GM12878 (cell line): ENCODE measurements at regions not wholly inside any gene's neighbourhood (a gene's known extent, or its start where the extent isn't known, plus 50 kb on each side); places are given as distances from the start of the nearest gene placed in this dataset.

Source experiments
- ATAC-seq: fragments of 200-7000 bp; cut with Tn5 transposase; 3 replicates; pipeline ENCODE4 v1.9.1; 2020; ENCODE audit warnings: mild to moderate bottlenecking, moderate library complexity
- BruUV-seq: library from RNA; stranded (reverse); fragments of 400-500 nt; replicated peaks from 2 replicates; lab custom pipeline; 2021; lab: Mats Ljungman, UMichigan
- CTCF ChIA-PET: fragments of 300-600 bp; sonication (Branson Sonifier 250); formaldehyde crosslinking; extraction: SDS; loops from one replicate; lab custom pipeline; 2021; ENCODE audit warnings: inconsistent platforms; lab: Yijun Ruan, JAX
- POLR2A ChIA-PET: fragments of 350-600 bp; formaldehyde crosslinking; extraction: SDS; loops from one replicate; lab custom pipeline; 2021; ENCODE audit warnings: inconsistent platforms; lab: Charles Lee
- RAD21 ChIA-PET: fragments of 300-600 bp; sonication (Branson Sonifier 250); formaldehyde crosslinking; loops from one replicate; lab custom pipeline; 2023; ENCODE audit warnings: antibody characterized with exemption; ENCODE audit not compliant: unreplicated experiment; lab: Charles Lee
- SMC1A ChIA-PET: fragments of 300-600 bp; sonication (Branson Sonifier 250); formaldehyde crosslinking; loops from one replicate; lab custom pipeline; 2023; ENCODE audit not compliant: unreplicated experiment, uncharacterized antibody; lab: Charles Lee
- DNase-seq: peaks from one replicate; pipeline ENCODE4 v3.0.0-alpha.2; 2011; ENCODE audit warnings: low read depth, low spot score
- FAIRE-seq: peaks from 3 replicates; lab custom pipeline; 2011; peaks lifted over from hg19 to GRCh38; lab: Jason Lieb, UNC
- H2AFZ ChIP-seq: 2 replicates; pipeline ENCODE4 v1.6.0; 2011; ENCODE audit warnings: low read depth, low read length, control low read depth; ENCODE audit not compliant: control insufficient read depth
- H3K27ac ChIP-seq: 2 replicates; pipeline ENCODE4 v1.5.1; 2011; ENCODE audit warnings: control low read depth; ENCODE audit not compliant: control insufficient read depth, insufficient read depth
- H3K27me3 ChIP-seq, 2 experiments: replicated peaks in 1 of 2; 2 replicates each; pipeline versions ENCODE4 v1.6.0 to v1.6.1; 2011; ENCODE audit warnings: low read length in 1 of 2; ENCODE audit not compliant: control insufficient read depth in 2 of 2, insufficient read depth in 2 of 2
- H3K36me3 ChIP-seq, 2 experiments: 2 replicates each; pipeline ENCODE4 v1.5.1; 2011; ENCODE audit warnings: low read length in 1 of 2; ENCODE audit not compliant: control insufficient read depth in 2 of 2, insufficient read depth in 2 of 2
- H3K4me1 ChIP-seq: 2 replicates; pipeline ENCODE4 v1.6.1; 2011; ENCODE audit warnings: mild to moderate bottlenecking, low read length, moderate library complexity, mixed read lengths; ENCODE audit not compliant: control insufficient read depth, insufficient read depth
- H3K4me2 ChIP-seq: 2 replicates; pipeline ENCODE4 v1.6.0; 2011; ENCODE audit warnings: control low read depth; ENCODE audit not compliant: control insufficient read depth, insufficient read depth
- H3K4me3 ChIP-seq: fragments of 200-600 bp; sonication (generic); 2 replicates; pipeline ENCODE4 v1.5.1; 2016
- H3K79me2 ChIP-seq: 2 replicates; pipeline ENCODE4 v1.6.0; 2011; ENCODE audit warnings: low read length; ENCODE audit not compliant: control insufficient read depth, insufficient read depth
- H3K9ac ChIP-seq: 2 replicates; pipeline ENCODE4 v1.8.0; 2011; ENCODE audit warnings: low read length, control low read depth, mixed read lengths; ENCODE audit not compliant: control insufficient read depth, insufficient read depth
- H3K9me3 ChIP-seq: replicated peaks from 3 replicates; pipeline ENCODE4 v1.5.1; 2011; ENCODE audit warnings: mild to moderate bottlenecking, low read length; ENCODE audit not compliant: control insufficient read depth, insufficient read depth
- H4K20me1 ChIP-seq: 2 replicates; pipeline ENCODE4 v1.6.0; 2011; ENCODE audit not compliant: control insufficient read depth, insufficient read depth
- BACH1 ChIP-seq: fragments of 450-650 bp; IDR thresholded peaks from 2 replicates; pipeline ENCODE4 v1.6.1; 2017; ENCODE audit warnings: mild to moderate bottlenecking, borderline replicate concordance
- CREB1 ChIP-seq: IDR thresholded peaks from 2 replicates; pipeline ENCODE4 v1.6.1; 2012; ENCODE audit warnings: low read depth, mild to moderate bottlenecking, inconsistent platforms
- FOS ChIP-seq: IDR thresholded peaks from 3 replicates; pipeline ENCODE4 v1.6.1; 2011; ENCODE audit warnings: borderline replicate concordance; ENCODE audit not compliant: insufficient read length; ENCODE audit errors: extremely low read depth
- GATAD2B ChIP-seq: fragments of 450-650 bp; conservative IDR thresholded peaks from 2 replicates; pipeline ENCODE4 v1.6.1; 2017; ENCODE audit warnings: low read depth, mild to moderate bottlenecking, moderate library complexity
- HDGF ChIP-seq: fragments of 450-650 bp; IDR thresholded peaks from 2 replicates; pipeline ENCODE4 v1.6.1; 2016; ENCODE audit warnings: antibody characterized with exemption
- HSF1 ChIP-seq: fragments of 150-350 bp; IDR thresholded peaks from 2 replicates; pipeline ENCODE4 v1.6.1; 2014; ENCODE audit warnings: mild to moderate bottlenecking, low read depth, low read length
- NFYA ChIP-seq: IDR thresholded peaks from 2 replicates; pipeline ENCODE4 v1.6.1; 2011; ENCODE audit warnings: low read depth, mild to moderate bottlenecking, low read length, improper control_type of control experiment, borderline replicate concordance
- SMARCA5 ChIP-seq: fragments of 450-650 bp; IDR thresholded peaks from 2 replicates; pipeline ENCODE4 v1.6.1; 2017; ENCODE audit warnings: mild to moderate bottlenecking
- YBX1 ChIP-seq: fragments of 450-650 bp; IDR thresholded peaks from 2 replicates; pipeline ENCODE4 v1.6.1; 2016; ENCODE audit warnings: antibody characterized with exemption
- YY1 ChIP-seq: IDR thresholded peaks from 2 replicates; pipeline ENCODE4 v1.6.1; 2011; ENCODE audit warnings: low read depth, mild to moderate bottlenecking, low read length
- ZNF384 ChIP-seq: IDR thresholded peaks from 2 replicates; pipeline ENCODE4 v1.6.1; 2012; ENCODE audit warnings: low read depth, mild to moderate bottlenecking, low read length, improper control_type of control experiment, borderline replicate concordance
- WGBS: methylation state at CpG from one replicate; pipeline ENCODE4 v1.1.6; 2016; ENCODE audit warnings: low lambda C conversion rate; ENCODE audit not compliant: insufficient replicate concordance, insufficient coverage; ENCODE audit errors: missing lambda C conversion rate; 5-methylcytosine and 5-hydroxymethylcytosine counted together
- in situ Hi-C: fragments of 300-500 bp; cut with MboI; formaldehyde crosslinking; loops from 9 replicates; pipeline ENCODE4 v1.14.3; 2018; ENCODE audit warnings: mixed read lengths
- intact Hi-C: fragments of 100-400 bp; cut with micrococcal nuclease; formaldehyde crosslinking; loops from one replicate; pipeline ENCODE4 v1.14.2; 2022; ENCODE audit not compliant: unreplicated experiment
- TF ChIP-seq, protein P1 (sequence below): IDR thresholded peaks from 2 replicates; pipeline ENCODE4 v1.6.1; 2012; ENCODE audit warnings: low read depth, low read length, improper control_type of control experiment
- TF ChIP-seq, protein P2 (sequence below): fragments of 450-650 bp; IDR thresholded peaks from 2 replicates; pipeline ENCODE4 v1.6.1; 2017; ENCODE audit warnings: mild to moderate bottlenecking, moderate library complexity

DNA sequence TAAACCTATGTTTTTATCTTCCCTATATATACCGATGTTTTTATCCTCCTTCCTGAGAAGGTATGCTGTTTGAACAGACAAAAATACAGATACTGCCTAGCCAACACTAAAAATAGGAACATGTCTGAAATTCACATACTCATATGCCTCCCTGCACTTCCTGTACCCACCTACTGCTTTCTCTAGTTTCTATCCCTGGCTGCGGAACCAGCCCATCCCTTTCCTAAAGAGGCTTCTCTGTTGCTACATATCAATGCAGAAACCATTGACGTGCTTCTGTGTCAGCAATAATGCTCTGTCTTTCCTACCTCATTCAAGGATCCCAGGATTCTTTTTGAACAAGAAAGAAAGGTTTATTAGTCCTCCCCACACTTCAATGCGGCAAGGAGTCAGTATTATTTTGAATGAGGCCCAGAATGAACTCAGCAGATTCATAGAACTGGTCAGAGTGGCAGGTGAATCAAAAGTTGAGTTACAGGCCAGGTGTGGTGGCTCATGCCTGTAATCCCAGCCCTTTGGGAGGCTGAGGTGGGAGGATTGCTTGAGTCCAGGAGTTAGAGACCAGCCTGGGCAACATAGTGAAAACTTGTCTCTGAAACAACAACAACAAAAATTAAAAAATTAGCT, 67.8 kb upstream of the NAP1L1 start:
- in situ Hi-C loops (no loop called here), intact Hi-C loops (loop anchor here (10.0 kb wide), 2 partner anchors 403 to 817 kb away; partner anchors contain the start of genes CAPS2, GLIPR1L1 and OSBPL8)
- ChIA-PET SMC1A (interaction anchor here (1.3 kb wide), 1 partner anchor 49 kb away, joined by 3 read pairs; no protein-coding TSS in a partner anchor), POLR2A (interaction anchor here (0.5 to 0.6 kb wide), 2 partner anchors 69 to 485 kb away, joined by 4 to 7 read pairs; no protein-coding TSS in a partner anchor), CTCF (no interaction called here), RAD21 (interaction anchor here (2.4 kb wide), 1 partner anchor 8 kb away, joined by 7 read pairs; no protein-coding TSS in a partner anchor)
- no peak overlapping the region for H3K27ac ChIP-seq
- no peak overlapping the region for H3K9ac ChIP-seq
- FAIRE-seq = no peak
- WGBS = 12% methylated on average over 4 of the region's 4 CpGs
- H3K9me3 ChIP-seq = peaks cover 3% of the 10 kb centered on the region; the same call in 2 of the 3 replicates
- H3K4me3 ChIP-seq = no peak overlapping the region; the same call in 1 of the 2 replicates
- H3K79me2 ChIP-seq = no peaks in the 10 kb centered on the region
- peak; percentile 91 for ATAC-seq
- no peaks in the 10 kb centered on the region for H3K36me3 ChIP-seq
- peak overlapping the region; percentile 5 for H3K4me2 ChIP-seq
- no peaks in the 10 kb centered on the region for H4K20me1 ChIP-seq
- no TSS peak for BruUV-seq
- no peaks in the 10 kb centered on the region for H3K27me3 ChIP-seq
- peak; percentile 49 for DNase-seq
- peaks cover 4% of the 10 kb centered on the region; the same call in 1 of the 2 replicates for H3K4me1 ChIP-seq
- peak overlapping the region; percentile 21; the same call in 1 of the 2 replicates for H2AFZ ChIP-seq
- TF ChIP-seq BACH1 (no peak), YY1 (no peak), HDGF (no peak), HSF1 (no peak), SMARCA5 (no peak), ZNF384 (no peak), NFYA (no peak), YBX1 (no peak), FOS (no peak), GATAD2B (no peak), CREB1 (no peak)
- TF ChIP-seq, protein P1, sequence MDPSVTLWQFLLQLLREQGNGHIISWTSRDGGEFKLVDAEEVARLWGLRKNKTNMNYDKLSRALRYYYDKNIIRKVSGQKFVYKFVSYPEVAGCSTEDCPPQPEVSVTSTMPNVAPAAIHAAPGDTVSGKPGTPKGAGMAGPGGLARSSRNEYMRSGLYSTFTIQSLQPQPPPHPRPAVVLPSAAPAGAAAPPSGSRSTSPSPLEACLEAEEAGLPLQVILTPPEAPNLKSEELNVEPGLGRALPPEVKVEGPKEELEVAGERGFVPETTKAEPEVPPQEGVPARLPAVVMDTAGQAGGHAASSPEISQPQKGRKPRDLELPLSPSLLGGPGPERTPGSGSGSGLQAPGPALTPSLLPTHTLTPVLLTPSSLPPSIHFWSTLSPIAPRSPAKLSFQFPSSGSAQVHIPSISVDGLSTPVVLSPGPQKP = no peak
- TF ChIP-seq, protein P2, sequence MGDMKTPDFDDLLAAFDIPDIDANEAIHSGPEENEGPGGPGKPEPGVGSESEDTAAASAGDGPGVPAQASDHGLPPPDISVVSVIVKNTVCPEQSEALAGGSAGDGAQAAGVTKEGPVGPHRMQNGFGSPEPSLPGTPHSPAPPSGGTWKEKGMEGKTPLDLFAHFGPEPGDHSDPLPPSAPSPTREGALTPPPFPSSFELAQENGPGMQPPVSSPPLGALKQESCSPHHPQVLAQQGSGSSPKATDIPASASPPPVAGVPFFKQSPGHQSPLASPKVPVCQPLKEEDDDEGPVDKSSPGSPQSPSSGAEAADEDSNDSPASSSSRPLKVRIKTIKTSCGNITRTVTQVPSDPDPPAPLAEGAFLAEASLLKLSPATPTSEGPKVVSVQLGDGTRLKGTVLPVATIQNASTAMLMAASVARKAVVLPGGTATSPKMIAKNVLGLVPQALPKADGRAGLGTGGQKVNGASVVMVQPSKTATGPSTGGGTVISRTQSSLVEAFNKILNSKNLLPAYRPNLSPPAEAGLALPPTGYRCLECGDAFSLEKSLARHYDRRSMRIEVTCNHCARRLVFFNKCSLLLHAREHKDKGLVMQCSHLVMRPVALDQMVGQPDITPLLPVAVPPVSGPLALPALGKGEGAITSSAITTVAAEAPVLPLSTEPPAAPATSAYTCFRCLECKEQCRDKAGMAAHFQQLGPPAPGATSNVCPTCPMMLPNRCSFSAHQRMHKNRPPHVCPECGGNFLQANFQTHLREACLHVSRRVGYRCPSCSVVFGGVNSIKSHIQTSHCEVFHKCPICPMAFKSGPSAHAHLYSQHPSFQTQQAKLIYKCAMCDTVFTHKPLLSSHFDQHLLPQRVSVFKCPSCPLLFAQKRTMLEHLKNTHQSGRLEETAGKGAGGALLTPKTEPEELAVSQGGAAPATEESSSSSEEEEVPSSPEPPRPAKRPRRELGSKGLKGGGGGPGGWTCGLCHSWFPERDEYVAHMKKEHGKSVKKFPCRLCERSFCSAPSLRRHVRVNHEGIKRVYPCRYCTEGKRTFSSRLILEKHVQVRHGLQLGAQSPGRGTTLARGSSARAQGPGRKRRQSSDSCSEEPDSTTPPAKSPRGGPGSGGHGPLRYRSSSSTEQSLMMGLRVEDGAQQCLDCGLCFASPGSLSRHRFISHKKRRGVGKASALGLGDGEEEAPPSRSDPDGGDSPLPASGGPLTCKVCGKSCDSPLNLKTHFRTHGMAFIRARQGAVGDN = no peak
